Stimulated activated CD4-positive, alpha-beta T cell treated with anti-CD3 and anti-CD28 coated beads, Interleukin-12 subunit alpha, Interleukin-12 subunit beta, amount 100 ng/mL, for 24 hours (primary cell): ENCODE measurements at regions not wholly inside any gene's neighbourhood (a gene's known extent, or its start where the extent isn't known, plus 50 kb on each side); places are given as distances from the start of the nearest gene placed in this dataset.
"Not testable (repeated sequence)": the region's sequence is repeated elsewhere in the genome, so short reads cannot be mapped to it uniquely, and the experiment has no call there.

ENCODE experiments used
- DNase-seq, 2 experiments: peaks; one replicate each; pipeline ENCODE4 v3.0.0-alpha.2; 2020; ENCODE audit warnings: low read depth in 2 of 2

DNA sequence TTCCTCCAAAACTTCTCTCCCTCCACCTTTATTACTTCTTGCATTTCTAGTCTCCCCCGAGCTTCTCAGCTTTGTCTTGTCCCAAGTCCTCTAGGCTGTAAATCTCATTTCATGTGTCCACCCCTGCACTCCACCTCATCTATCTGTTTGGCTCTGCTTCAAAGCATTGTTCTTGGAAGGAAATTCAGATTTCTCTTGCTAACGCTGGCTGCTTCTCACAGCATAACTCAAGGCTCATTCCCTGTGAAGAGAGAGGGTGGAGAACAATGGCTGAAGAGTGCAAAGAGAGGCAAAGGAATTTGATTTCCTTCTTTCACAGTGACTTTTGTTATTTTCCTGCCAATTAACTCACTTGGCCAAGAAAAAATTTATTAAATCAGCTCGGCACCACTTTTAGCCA is 476.5 kb downstream of the TMEM114 start:
- no peak for DNase-seq

DNA sequence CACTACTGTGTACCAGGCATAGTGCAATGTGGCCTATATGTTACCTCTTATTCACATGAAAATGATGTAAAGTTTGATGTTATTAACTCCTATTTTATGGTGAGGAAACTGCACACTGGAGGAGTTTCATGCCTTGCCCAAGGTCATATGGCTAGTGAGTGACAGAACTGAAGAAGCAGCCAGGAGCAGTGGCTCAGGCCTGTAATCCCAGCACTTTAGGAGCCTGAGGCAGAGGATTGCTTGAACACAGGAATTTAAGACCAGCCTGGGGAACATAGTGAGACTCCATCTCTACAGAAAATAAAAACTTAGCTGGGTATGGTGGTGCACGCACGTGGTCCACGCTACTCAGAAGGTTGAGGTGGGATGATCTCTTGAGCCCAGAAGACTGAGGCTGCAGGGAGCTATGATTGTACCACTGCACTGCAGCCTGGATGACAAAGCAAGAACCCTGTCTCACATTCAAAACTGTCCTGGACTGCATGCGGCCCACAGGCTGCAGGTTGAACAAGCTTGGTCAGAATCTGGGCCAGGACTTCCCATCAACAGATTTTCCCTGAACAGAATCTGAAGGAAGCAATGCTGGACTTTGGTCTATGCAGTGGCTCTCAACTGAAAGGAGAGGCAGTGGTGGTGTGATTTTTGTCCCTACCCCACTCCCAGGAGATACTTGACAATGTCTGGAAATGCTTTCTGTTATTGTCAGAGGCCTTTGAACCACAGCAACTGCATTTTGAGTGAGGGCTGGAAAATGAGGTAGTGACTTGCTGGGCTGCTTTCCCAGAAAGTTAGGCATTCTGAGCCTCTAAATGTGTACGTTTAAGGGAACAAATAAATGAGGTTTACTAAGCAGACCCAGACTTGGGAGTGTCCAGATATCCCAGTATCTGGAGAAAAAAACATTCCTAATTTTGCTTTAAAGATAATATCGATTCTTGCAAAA is 479.5 kb downstream of the TMEM114 start:
- DNase-seq = no peak

DNA sequence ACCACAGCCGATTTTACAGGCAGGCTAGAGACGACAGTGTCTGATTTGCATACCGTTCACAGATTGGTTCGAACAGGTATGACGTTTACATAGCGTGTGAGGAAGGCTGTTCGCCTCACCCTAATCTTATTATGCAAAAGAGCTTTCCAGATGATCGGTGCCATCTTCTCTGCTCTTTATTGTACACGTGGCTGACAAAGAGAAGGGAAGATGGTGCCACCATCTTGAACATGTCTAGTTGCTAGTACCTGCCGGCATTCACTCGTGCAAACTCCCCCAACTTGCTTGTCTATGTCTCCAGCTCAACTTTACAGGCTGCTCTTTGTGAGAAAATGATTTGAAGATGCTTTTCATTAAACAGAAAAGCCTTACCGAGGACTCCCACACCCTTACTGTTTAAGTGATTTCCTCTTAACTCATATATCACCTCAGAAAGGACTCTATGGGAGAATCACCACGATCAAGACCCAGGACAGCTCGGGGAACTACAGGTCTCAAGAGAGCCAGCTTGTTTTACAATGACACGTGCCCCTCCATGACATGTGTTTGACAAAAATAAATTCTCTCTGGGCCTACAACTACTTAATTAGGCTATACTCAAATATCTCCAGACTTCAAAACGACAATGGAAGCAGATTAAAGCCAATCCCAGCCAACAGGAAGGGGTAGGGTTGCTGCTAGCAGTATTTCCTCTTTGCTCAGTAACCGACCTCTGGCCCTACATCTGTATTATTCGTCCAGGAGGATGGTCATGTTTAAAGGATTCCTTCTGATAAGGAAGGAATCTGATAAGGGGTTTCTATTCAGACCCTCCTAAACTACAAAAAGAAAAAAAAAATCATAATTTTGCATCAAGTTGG is 480.6 kb downstream of the TMEM114 start:
- no peak for DNase-seq

DNA sequence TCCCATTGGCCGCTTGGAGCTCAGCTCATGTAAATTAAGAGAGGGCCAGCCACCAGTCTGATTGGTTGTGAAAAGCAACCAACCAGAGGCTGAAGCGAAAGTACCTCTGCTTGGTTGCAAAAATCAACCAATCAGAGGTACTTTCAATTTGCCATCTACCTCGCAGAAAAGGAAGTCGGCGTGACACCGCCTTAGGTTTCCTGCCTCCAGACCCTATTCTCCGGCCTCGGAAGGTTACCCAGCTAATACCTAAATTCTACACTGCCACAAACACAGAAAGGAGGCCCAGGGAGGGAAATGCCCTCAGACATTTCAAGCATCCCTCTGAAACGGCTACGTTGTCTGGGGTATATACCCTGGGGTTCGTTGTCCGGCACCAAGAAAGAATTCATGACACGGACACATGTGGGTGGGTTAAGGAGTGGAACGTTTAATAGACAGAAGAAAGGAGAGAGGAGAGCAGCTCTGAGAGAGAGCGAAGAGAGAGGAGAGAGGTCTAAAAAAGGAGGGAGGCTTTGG is 481.3 kb downstream of the TMEM114 start:
- DNase-seq = no peak

DNA sequence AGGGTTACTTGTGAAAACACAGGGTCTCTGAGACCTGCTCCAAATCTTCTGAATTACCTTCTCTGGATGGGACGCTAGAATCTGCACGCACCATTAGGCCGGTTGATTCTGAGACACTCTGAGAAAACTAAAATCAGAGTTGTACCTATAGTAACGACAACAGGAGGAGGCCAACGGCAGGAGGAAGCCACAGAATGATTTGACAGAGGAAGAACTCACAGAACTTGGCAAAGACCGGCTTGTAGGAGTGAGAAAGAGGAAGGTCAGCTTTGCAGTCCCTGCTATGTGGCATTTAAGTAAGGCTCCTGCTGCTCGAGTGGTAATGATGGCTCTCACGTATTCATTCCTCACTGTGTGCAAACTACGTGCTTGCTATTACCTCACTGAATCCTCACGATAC is 483.0 kb downstream of the TMEM114 start:
- no peak for DNase-seq

DNA sequence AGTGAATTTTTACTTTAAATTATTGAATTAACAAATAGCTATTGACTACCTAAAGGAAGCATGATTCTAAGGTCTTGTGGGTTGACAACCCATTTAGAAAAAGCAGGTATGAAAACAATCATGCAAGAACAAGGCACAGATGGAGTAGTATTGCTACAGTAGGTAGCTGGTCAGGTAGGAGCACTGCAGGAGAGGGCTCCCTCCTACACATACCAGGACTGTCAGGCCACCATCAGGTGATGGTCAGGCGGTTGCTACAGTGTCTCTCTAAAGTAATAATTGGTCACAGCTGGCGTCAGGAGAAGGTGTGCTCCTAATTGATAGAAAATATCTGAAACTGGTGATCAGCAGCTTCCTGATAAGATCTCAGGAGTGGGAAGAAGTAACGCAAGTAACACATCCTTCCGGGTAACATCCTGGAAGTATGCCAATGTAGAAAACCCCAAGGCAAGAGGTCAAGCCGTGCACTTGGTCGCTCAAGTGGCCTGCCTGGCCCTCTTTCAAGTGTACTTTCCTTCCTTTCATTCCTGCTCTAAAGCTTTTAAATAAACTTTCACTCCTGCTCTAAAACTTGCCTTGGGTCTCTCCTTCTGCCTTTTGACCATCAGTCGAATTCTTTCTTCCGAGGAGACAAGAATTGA is 486.5 kb downstream of the TMEM114 start:
- no peak for DNase-seq

DNA sequence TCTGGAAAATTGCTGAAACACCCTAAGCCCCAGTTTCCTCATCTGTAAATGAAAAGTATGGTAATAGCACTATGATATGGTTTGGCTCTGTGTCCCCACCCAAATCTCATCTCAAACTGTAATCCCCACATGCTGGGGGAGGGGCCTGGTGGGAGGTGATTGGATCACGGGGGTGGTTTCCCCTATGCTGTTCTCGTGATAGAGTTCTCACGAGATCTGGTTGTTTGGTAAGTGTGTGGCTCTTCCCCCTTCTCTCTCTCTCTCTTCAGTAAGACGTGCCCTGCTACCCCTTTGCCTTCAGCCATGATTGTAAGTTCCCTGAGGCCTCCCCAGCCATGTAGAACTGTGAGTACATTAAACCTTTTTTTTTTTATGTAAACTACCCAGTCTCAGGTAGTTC is 490.7 kb downstream of the TMEM114 start:
- no peak for DNase-seq

DNA sequence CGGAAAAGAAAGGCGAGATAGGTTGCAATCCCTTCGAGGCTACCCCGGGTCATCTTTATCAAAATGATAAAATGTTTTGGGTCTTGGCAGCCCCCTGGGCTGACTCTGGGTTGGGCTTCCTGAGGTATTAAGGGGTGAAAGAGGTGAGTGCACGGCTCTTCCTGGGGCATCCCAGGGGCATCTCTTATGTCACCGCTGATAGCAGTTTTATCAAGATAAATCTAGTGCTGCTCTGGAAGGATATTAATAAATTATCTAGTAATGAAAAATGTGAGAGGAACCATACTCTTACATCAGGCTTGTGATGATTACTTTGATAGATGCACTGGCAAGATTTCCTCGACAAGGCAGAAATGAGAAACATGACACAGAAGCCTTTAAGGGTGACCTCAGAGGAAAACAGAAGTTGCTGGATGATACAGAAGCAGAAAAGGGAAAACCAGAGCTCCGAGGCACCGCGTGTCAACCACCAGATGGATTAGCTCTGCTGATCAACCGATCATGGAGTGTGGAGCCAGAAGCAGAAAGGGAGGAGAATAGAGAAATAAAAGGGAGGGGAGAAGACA is 491.3 kb downstream of the TMEM114 start:
- DNase-seq = no peak

DNA sequence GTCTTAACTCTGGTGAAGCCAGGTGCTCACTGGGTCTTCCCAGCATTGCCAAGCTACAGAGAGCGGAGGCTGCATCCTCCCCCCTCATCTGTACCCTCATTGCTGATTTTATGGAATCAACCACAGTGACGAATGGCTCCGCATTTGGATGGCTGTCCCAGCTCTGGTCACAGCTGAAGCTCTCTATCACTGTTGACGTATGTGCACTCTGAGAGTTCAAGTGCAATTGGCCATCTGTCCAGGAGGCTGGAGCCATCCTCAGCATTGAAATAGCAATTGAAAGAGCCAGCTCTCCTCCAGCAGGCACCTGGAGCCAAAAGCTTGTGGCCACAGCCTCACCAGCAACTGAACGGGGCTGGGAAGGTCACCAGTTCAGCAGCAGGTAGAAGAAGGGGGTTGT is 494.1 kb downstream of the TMEM114 start:
- no peak for DNase-seq

DNA sequence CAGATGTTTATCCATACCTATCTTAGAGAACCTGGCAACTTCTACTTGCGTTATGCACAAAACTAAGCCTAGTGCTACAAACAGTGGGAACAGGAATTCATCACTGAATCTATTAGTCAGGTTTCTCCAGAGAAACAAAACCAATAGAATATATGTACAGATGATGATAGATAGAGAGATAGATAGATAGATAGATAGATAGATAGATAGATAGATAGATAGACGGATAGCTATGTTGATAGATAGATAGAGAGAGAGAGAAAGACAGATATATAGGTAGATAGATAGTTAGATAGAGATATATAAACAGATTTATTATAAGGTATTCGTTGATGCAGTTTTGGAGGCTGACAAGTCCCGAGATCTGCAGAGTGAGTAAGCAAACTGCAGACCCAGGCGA is 495.6 kb downstream of the TMEM114 start:
- DNase-seq = no peak

DNA sequence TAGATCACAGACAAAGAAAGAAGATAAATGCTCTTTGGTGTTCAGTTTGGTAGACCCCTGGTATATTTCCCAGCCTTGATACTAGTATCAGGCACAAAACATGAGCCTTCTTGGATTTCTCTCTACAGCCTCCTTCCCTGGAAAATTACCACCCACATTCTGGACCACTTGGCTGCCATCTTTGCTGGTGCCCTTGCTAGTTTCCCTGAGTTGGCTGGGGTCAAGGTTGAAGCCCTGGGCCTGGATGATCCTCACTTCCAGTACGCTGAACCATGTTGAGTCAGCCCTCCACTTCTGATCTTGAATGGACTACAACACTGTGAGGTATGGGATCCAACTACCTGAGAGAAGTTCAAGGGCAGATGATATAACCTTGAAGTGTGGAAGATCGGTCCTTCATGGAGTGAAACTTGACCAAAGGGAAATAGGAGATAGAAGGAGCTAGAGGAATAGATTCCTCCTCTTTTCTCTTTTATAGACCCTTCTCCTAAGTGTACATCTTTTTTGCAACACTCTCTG is 501.4 kb downstream of the TMEM114 start:
- DNase-seq = no peak

DNA sequence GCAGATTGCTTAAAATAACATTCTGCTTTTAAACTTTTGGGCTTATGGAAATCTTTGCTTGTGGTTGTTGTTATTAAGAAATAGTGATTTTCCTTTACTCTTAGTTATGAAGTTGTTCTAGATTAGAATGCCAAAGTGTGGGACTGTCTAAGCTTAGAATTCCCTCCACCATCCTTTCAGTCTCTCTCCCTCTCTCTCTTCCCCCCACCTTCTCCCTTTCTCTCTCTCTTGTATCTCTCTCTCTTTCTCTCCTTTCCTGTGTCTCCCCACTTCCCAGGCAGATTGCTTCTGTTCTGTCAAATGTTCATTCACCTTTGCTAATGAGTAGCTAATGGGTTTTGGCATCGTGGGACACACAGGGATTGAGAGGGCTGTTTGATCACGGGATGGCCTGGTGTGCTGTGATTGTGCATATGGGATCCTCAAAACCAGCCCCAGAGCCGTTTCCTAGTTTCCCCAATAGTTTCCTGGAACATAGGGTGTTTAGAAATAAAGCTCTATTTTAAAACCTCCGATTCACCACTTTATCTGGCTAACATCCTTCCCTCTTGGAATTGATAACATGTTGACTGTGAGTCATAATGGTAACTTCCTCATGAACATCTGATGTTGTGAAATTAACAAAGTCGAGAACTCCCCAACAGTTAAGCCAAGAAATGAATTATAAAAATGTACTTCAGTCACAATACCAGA is 502.6 kb downstream of the TMEM114 start:
- DNase-seq = no peak

DNA sequence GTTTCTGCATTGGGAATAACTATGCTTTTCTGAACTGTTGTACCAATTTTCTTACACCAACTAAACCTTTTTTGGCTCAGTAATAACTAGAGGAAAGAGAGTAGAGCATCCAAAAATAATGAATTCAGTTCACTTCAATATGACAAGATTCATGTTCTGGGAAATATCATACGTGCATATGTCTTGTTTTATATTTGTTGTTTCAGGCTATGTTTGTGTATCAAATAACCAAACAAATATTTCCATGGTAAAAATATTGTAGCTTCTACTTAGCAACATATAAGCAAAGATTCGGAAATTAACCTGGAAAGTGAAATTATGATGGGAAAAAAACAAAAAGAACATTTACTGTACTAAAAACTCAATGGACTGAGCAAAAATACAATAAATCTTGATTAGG is 503.2 kb downstream of the TMEM114 start:
- DNase-seq = no peak

DNA sequence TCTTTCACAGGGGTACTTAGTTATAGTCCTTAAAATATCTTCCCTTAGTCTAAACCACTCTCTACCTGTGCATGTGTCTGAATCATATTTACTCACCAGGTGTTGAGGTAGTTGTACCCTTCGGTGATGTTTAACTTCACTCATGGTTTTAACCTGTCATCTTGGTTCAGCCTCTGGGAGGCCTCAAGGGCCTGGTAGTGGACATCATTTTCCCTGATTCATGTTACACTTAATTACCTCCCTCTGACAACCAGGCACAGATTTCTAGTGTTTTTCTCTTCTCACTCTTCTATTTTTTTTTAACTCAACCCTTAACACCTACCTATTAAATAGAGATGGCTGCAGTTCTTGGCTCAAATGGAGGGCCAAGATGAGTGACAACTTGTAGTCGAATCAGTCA is 505.4 kb downstream of the TMEM114 start:
- DNase-seq = no peak

DNA sequence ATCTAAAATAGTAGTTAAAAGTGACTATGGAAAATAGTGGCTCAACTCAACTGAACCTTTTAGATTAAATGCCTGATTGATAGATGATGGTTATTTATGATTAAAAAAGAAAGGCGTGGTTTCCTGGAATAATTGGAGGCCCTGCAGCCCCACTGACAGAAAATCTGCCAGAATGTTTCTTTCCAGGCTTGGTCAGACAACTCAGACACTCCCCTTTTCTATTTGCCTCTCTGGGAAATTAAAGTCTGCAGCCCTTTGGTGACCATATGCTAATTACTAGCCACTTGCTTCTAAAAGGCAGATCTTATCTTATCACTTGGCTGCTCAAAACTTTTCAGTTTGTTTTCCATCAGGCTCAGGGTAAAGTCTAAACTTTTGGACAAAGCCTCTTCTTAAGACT is 506.0 kb downstream of the TMEM114 start:
- no peak for DNase-seq

DNA sequence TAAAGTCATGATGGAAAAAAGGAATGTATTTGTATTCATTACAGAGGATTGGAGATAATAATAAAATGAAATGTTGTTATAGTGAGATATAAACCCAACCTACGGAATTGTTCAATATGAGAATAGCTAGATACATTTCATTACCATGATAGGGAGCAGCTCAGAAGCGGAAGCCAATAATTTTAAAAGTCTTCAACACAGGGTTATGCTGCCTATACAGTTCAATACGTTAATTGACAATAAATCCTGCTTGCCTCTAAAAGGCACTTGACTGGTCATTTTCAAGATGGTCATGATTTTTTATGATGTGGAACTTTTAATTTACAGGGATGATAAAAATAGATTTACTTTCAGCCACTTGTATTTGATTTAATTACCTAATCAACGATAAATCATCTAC is 506.8 kb downstream of the TMEM114 start:
- no peak for DNase-seq

DNA sequence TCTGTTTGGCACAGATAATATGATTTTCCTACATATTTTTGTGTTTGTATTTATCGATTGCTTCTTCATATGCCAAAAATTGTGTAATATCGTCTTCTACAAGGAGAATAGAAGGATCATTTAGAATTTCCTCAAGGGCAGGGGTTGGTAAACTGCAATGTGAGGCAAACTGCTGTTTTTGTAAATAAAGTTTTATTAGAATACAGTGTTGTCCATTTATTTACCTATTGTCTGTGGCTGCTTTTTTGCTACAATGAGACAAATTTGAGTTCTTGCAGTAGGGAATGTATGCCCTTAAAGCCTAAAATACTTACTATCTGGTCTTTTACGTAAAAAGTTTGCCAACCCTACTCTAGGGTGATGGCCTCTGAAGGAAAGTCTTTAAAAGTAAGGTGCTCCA is 509.5 kb downstream of the TMEM114 start:
- DNase-seq = no peak

DNA sequence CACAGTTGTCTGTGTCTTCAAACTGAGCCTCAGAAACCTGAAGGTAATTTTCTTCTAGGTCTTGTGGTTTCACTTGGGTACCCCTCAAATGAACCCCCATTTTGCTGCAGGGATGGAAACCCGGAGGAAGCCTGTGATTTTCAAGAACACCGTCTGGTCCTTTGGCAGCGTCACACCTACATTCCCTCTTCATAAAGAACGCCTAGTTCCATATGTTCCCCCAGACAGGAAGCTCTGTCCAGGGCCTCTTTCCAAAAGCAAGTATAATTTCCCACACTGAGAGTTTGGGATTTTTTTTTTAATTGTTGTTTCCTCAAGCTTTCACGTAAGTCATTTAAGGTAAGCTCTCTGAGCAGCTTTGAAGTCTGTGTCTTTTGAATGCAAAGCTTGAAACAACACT is 515.0 kb downstream of the TMEM114 start:
- no peak for DNase-seq

DNA sequence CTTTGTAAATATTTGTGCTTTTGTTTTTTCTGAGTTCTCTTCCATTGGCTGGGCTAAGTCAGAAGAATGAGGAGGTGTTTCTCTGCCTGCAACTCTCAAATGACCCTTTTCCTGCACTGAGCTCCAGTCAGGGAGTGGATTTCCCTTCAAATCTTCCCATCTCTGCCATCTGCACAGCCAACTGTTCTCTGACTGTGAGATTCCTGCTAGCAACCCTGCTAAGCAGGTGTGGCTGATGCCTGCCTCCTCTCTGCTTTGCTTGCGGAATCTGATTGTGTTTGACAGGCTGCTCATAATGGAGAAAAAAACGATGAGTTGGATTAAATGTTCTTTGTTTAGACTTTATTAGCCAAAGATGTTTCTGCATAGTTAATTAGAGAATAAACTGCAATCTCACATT is 519.8 kb downstream of the TMEM114 start:
- no peak for DNase-seq

DNA sequence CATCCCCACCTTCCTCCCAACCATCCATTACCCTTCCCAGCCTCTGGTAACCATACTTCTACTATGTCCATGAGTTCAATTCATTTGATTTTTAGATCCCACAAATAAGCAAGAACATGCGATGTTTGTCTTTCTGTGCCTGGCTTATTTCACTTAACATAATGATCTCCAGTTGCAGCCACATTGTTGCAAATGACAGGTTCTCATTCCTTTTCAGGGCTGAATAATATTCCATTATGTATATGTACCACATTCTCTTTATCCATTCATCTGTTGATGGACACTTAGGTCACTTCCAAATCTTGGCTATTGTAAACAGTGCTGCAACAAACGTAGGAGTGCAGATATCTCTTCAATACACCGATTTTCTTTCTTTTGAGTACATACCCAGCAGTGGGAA is 522.1 kb downstream of the TMEM114 start:
- DNase-seq = not testable (repeated sequence)

DNA sequence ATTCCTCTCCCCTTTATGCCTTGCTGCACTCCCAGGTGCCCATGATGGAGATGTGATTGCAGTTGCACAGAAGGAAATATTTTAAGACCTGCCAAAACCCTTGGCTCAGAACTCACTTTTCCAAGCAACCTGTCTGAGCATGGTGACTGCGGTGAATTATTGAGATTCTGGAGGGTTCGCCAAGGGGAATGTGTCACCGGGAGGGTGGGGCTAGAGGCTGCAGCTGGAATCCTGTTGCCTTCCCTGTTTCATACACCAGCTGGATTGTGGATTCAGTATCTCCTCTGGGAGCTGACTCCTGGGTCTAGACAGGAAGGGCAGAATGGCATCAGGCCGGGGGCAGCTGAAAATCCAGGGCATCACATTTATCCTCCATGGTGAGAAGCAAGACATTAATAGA is 527.2 kb downstream of the TMEM114 start:
- DNase-seq = no peak
